Upper lobe of left lung (tissue), 4 donors: ENCODE measurements at regions not wholly inside any gene's neighbourhood (a gene's known extent, or its start where the extent isn't known, plus 50 kb on each side); places are given as distances from the start of the nearest gene placed in this dataset.

Experiments
- CTCF ChIP-seq, 6 experiments: fragments of 450-650 bp in 4 of 6; fragments of 200-600 bp in 2 of 6; sonication (generic) in 2 of 6; IDR thresholded peaks; one replicate each; pipeline ENCODE4 v1.5.1; 2016 to 2019; ENCODE audit warnings: antibody characterized with exemption in 6 of 6
- EP300 ChIP-seq, 4 donors: sonication (generic); formaldehyde crosslinking; IDR thresholded peaks; one replicate each; pipeline ENCODE4 v1.5.1; 2017; ENCODE audit warnings: antibody characterized with exemption in 4 of 4, control low read depth in 2 of 4

GRCh38 chr6:27081931-27082330 lies 165.6 kb upstream of the PRSS16 start:
- TF ChIP-seq CTCF (IDR thresholded peaks at IDR 0.05) (no peak), EP300 (IDR thresholded peaks at IDR 0.05) (no peak)
